GM10248 (cell line): ENCODE measurements at regions not wholly inside any gene's neighbourhood (a gene's known extent, or its start where the extent isn't known, plus 50 kb on each side); places are given as distances from the start of the nearest gene placed in this dataset.

Source experiments
- CTCF ChIA-PET: fragments of 300-600 bp; sonication (Branson Sonifier 250); formaldehyde crosslinking; extraction: SDS; loops from one replicate; lab custom pipeline; 2021; ENCODE audit warnings: antibody characterized with exemption; lab: Yijun Ruan, JAX
- POLR2A ChIA-PET: fragments of 350-650 bp; sonication (Branson Sonifier 250); formaldehyde crosslinking; extraction: SDS; loops from one replicate; lab custom pipeline; 2020; ENCODE audit warnings: antibody characterized with exemption; lab: Yijun Ruan, JAX
- DNase-seq: peaks from one replicate; pipeline ENCODE4 v3.0.0; 2012; ENCODE audit errors: extremely low spot score
- TF ChIP-seq, protein P1 (sequence below): IDR thresholded peaks from 2 replicates; pipeline ENCODE4 v1.5.1; 2012; ENCODE audit warnings: mild to moderate bottlenecking, low read depth; ENCODE audit errors: extremely low read depth, missing control alignments, control extremely low read depth

GRCh38 chrX:103442536-103442901 lies 66.2 kb downstream of the BEX3 start:
- DNase-seq = no peak
- TF ChIP-seq, protein P1, sequence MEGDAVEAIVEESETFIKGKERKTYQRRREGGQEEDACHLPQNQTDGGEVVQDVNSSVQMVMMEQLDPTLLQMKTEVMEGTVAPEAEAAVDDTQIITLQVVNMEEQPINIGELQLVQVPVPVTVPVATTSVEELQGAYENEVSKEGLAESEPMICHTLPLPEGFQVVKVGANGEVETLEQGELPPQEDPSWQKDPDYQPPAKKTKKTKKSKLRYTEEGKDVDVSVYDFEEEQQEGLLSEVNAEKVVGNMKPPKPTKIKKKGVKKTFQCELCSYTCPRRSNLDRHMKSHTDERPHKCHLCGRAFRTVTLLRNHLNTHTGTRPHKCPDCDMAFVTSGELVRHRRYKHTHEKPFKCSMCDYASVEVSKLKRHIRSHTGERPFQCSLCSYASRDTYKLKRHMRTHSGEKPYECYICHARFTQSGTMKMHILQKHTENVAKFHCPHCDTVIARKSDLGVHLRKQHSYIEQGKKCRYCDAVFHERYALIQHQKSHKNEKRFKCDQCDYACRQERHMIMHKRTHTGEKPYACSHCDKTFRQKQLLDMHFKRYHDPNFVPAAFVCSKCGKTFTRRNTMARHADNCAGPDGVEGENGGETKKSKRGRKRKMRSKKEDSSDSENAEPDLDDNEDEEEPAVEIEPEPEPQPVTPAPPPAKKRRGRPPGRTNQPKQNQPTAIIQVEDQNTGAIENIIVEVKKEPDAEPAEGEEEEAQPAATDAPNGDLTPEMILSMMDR = no peak
- ChIA-PET CTCF (no interaction called here), POLR2A (no interaction called here)

- no peak for DNase-seq
- TF ChIP-seq, protein P1 = no peak
- POLR2A ChIA-PET = no interaction called here
- CTCF ChIA-PET = interaction anchor here (1.4 kb wide), 1 partner anchor 17 kb away, joined by 3 read pairs; no protein-coding TSS in a partner anchor
These were observed 70.4 kb downstream of the BEX3 start for GRCh38 chrX:103446665-103447302.
